ENCODE measurements at regions not wholly inside any gene's neighbourhood (a gene's known extent, or its start where the extent isn't known, plus 50 kb on each side); places are given as distances from the start of the nearest gene placed in this dataset.

GRCh38 chr2:138104071-138104470 is 139.8 kb downstream of the HNMT start:
- TF ChIP-seq EZH2 (IDR thresholded peaks at IDR 0.05; ENCODE audit: low read depth, unreplicated experiment): no peak
- no peak for TF ChIP-seq EZH2phosphoT487 (IDR thresholded peaks at IDR 0.05; ENCODE audit: unreplicated experiment)
- TF ChIP-seq CTCF (conservative IDR thresholded peaks at IDR 0.05; ENCODE audit: low read depth in 2 of 2): no peak
- TF ChIP-seq ETS1 (IDR thresholded peaks at IDR 0.05): no peak
- no peak for TF ChIP-seq POLR2AphosphoS5 (IDR thresholded peaks at IDR 0.05; ENCODE audit: low read depth)
- no peak for TF ChIP-seq REST (IDR thresholded peaks at IDR 0.05; ENCODE audit: unreplicated experiment)
- TF ChIP-seq STAT1 (IDR thresholded peaks at IDR 0.05; ENCODE audit: unreplicated experiment): no peak
- no peak for TF ChIP-seq CREB1 (CRISPR knock-in tag; IDR thresholded peaks at IDR 0.05; ENCODE audit: low read depth)
- TF ChIP-seq ZNF114 (CRISPR knock-in tag; IDR thresholded peaks at IDR 0.05): no peak
- no peak for TF ChIP-seq ZNF331 (CRISPR knock-in tag; IDR thresholded peaks at IDR 0.05; ENCODE audit: low read depth)
- TF ChIP-seq NANOG (IDR thresholded peaks at IDR 0.05; ENCODE audit: borderline replicate concordance): no peak

Data from GM23338 (cell line).